PC-3 (cell line): ENCODE measurements at regions not wholly inside any gene's neighbourhood (a gene's known extent, or its start where the extent isn't known, plus 50 kb on each side); places are given as distances from the start of the nearest gene placed in this dataset.

Source experiments
- ATAC-seq: fragments of 200-7000 bp; cut with Tn5 transposase; 2 replicates; pipeline ENCODE4 v1.9.1; 2020; ENCODE audit warnings: mild to moderate bottlenecking, moderate library complexity
- BruUV-seq: library from RNA; stranded (reverse); fragments of 400-500 nt; replicated peaks from 2 replicates; lab custom pipeline; 2021; lab: Mats Ljungman, UMichigan
- CTCF ChIA-PET: fragments of 300-600 bp; sonication (Branson Sonifier 250); formaldehyde crosslinking; loops from one replicate; lab custom pipeline; 2022; ENCODE audit warnings: antibody characterized with exemption; lab: Charles Lee
- POLR2A ChIA-PET: fragments of 300-600 bp; sonication (Branson Sonifier 250); formaldehyde crosslinking; loops from one replicate; lab custom pipeline; 2022; ENCODE audit warnings: antibody characterized with exemption; ENCODE audit not compliant: unreplicated experiment; lab: Charles Lee
- DNase-seq: peaks from one replicate; pipeline ENCODE4 v3.0.0-alpha.2; 2015
- H2AFZ ChIP-seq: fragments of 300-600 bp; sonication (generic); 2 replicates; pipeline ENCODE4 v1.6.0; 2016; ENCODE audit warnings: antibody characterized with exemption, low read length
- H3F3A ChIP-seq: fragments of 300-600 bp; sonication (generic); one replicate; pipeline ENCODE4 v1.6.0; 2017; ENCODE audit warnings: antibody characterized with exemption, low read length, control low read depth, mild to moderate bottlenecking; ENCODE audit not compliant: unreplicated experiment
- H3K27ac ChIP-seq: fragments of 300-600 bp; sonication (generic); 2 replicates; pipeline ENCODE4 v1.5.1; 2016; ENCODE audit warnings: mild to moderate bottlenecking, low read length
- H3K27me3 ChIP-seq: fragments of 300-600 bp; sonication (generic); 2 replicates; pipeline ENCODE4 v1.6.1; 2016; ENCODE audit warnings: low read length, mixed read lengths
- H3K36me3 ChIP-seq: fragments of 300-600 bp; sonication (generic); 2 replicates; pipeline ENCODE4 v1.6.1; 2016; ENCODE audit warnings: low read depth, mixed run types, low read length, mixed read lengths
- H3K4me1 ChIP-seq: fragments of 300-600 bp; sonication (generic); 2 replicates; pipeline ENCODE4 v1.5.1; 2016; ENCODE audit warnings: low read length; ENCODE audit not compliant: insufficient read depth
- H3K4me2 ChIP-seq: fragments of 300-600 bp; sonication (generic); 2 replicates; pipeline ENCODE4 v1.6.0; 2016; ENCODE audit warnings: low read length
- H3K4me3 ChIP-seq: fragments of 300-600 bp; sonication (generic); 2 replicates; pipeline ENCODE4 v1.5.1; 2016; ENCODE audit warnings: mild to moderate bottlenecking, low read length, mixed read lengths
- H3K79me2 ChIP-seq: fragments of 300-600 bp; sonication (generic); 2 replicates; pipeline ENCODE4 v1.6.1; 2017; ENCODE audit warnings: low read length, mixed read lengths
- H3K9ac ChIP-seq: fragments of 300-600 bp; sonication (generic); 2 replicates; pipeline ENCODE4 v1.6.0; 2016; ENCODE audit warnings: mild to moderate bottlenecking, low read length
- H3K9me2 ChIP-seq: fragments of 300-600 bp; sonication (generic); replicated peaks from 2 replicates; pipeline ENCODE4 v1.6.1; 2016; ENCODE audit warnings: mixed run types, low read length, mixed read lengths
- H3K9me3 ChIP-seq: fragments of 300-600 bp; sonication (generic); 2 replicates; pipeline ENCODE4 v1.6.1; 2016; ENCODE audit warnings: low read length, mixed read lengths
- H4K20me1 ChIP-seq: fragments of 300-600 bp; sonication (generic); 2 replicates; pipeline ENCODE4 v1.6.1; 2016; ENCODE audit warnings: low read length, mixed read lengths
- CTCF ChIP-seq: fragments of 300-600 bp; sonication (generic); conservative IDR thresholded peaks from 2 replicates; pipeline ENCODE4 v1.5.1; 2017; ENCODE audit warnings: antibody characterized with exemption, low read depth, mild to moderate bottlenecking, low read length
- EZH2 ChIP-seq: fragments of 300-600 bp; sonication (generic); IDR thresholded peaks from one replicate; pipeline ENCODE4 v1.6.1; 2017; ENCODE audit warnings: antibody characterized with exemption, mild to moderate bottlenecking, low read length; ENCODE audit not compliant: unreplicated experiment
- EZH2phosphoT487 ChIP-seq: fragments of 300-600 bp; sonication (generic); IDR thresholded peaks from 2 replicates; pipeline ENCODE4 v1.6.1; 2018; ENCODE audit warnings: mild to moderate bottlenecking, antibody characterized with exemption, low read length, borderline replicate concordance
- intact Hi-C: fragments of 100-400 bp; cut with micrococcal nuclease; formaldehyde crosslinking; loops from 2 replicates; pipeline ENCODE4 v1.9.0; 2023

- intact Hi-C loops = no loop called here
- H2AFZ ChIP-seq = no peak overlapping the region
- H3K79me2 ChIP-seq = no peaks in the 10 kb centered on the region
- BruUV-seq = no TSS peak
- no peaks in the 10 kb centered on the region for H3K9me2 ChIP-seq
- no peaks in the 10 kb centered on the region for H3K4me1 ChIP-seq
- no peak overlapping the region for H3K4me3 ChIP-seq
- H3K27ac ChIP-seq = no peak overlapping the region
- ChIA-PET POLR2A (no interaction called here), CTCF (no interaction called here)
- no peaks in the 10 kb centered on the region for H3K9me3 ChIP-seq
- H4K20me1 ChIP-seq = no peaks in the 10 kb centered on the region
- DNase-seq (no peak), ATAC-seq (no peak)
- no peaks in the 10 kb centered on the region for H3K36me3 ChIP-seq
- H3K9ac ChIP-seq = no peak overlapping the region
- no peaks in the 10 kb centered on the region for H3K27me3 ChIP-seq
- H3F3A ChIP-seq = no peaks in the 10 kb centered on the region
- no peak overlapping the region for H3K4me2 ChIP-seq
- TF ChIP-seq EZH2 (no peak), CTCF (no peak), EZH2phosphoT487 (no peak)
Observed at GRCh38 chr3:135867911-135868310, 97.6 kb upstream of the PPP2R3A start.

GRCh38 chr3:135868801-135869200, 96.7 kb upstream of the PPP2R3A start:
- ChIA-PET POLR2A (no interaction called here), CTCF (no interaction called here)
- Histone ChIP-seq H3K9me2 (no peaks in the 10 kb centered on the region), H3K4me2 (no peak overlapping the region), H3K4me3 (no peak overlapping the region), H3K27ac (no peak overlapping the region), H3K9me3 (no peaks in the 10 kb centered on the region), H3K9ac (no peak overlapping the region), H4K20me1 (no peaks in the 10 kb centered on the region), H2AFZ (no peak overlapping the region), H3K27me3 (no peaks in the 10 kb centered on the region), H3F3A (no peaks in the 10 kb centered on the region), H3K79me2 (no peaks in the 10 kb centered on the region), H3K36me3 (no peaks in the 10 kb centered on the region), H3K4me1 (no peaks in the 10 kb centered on the region)
- no TSS peak for BruUV-seq
- TF ChIP-seq CTCF (no peak), EZH2 (no peak), EZH2phosphoT487 (no peak)
- ATAC-seq (no peak), DNase-seq (no peak)
- intact Hi-C loops = no loop called here

GRCh38 chr3:135869439-135870105, 96.0 kb upstream of the PPP2R3A start:
- no peak overlapping the region for H3K27ac ChIP-seq
- intact Hi-C loops = no loop called here

More at GRCh38 chr3:135869439-135870105, 96.0 kb upstream of the PPP2R3A start:
- Histone ChIP-seq H3K9me3 (no peaks in the 10 kb centered on the region), H2AFZ (no peak overlapping the region), H3K9me2 (no peaks in the 10 kb centered on the region), H3K4me3 (no peak overlapping the region), H3F3A (no peaks in the 10 kb centered on the region), H3K4me1 (no peaks in the 10 kb centered on the region), H3K79me2 (no peaks in the 10 kb centered on the region), H3K27me3 (no peaks in the 10 kb centered on the region), H3K9ac (no peak overlapping the region), H4K20me1 (no peaks in the 10 kb centered on the region), H3K4me2 (no peak overlapping the region), H3K36me3 (no peaks in the 10 kb centered on the region)
- TF ChIP-seq CTCF (no peak), EZH2phosphoT487 (no peak), EZH2 (no peak)
- ChIA-PET POLR2A (no interaction called here), CTCF (no interaction called here)
- DNase-seq = no peak
- ATAC-seq = no peak
- BruUV-seq = no TSS peak
